ENCODE measurements at regions not wholly inside any gene's neighbourhood (a gene's known extent, or its start where the extent isn't known, plus 50 kb on each side); places are given as distances from the start of the nearest gene placed in this dataset.

DNA sequence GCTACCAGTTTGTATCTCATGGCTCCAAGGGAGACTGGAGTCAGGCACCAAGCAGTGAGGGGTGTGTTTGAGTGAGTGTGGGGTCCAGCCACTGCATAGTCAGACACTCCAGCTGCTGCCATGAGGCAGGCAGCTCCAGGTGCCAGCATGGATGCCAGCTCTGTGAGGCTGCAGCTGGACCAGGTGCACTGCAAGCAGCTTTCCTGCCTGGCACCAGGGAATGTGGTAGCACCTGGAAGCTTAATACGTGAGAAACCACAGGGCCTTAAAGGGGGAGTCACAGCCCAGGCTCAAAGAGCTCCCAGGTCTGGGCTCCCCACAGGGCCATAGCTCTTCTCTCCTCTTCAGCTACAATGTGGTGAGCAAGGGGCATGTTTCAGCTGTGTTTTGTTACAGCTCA is 817.8 kb upstream of the LUZP2 start:
- no peak for ATAC-seq
- TF ChIP-seq ESRRG (CRISPR knock-in tag; IDR thresholded peaks at IDR 0.05) = no peak
- TF ChIP-seq, protein P1, sequence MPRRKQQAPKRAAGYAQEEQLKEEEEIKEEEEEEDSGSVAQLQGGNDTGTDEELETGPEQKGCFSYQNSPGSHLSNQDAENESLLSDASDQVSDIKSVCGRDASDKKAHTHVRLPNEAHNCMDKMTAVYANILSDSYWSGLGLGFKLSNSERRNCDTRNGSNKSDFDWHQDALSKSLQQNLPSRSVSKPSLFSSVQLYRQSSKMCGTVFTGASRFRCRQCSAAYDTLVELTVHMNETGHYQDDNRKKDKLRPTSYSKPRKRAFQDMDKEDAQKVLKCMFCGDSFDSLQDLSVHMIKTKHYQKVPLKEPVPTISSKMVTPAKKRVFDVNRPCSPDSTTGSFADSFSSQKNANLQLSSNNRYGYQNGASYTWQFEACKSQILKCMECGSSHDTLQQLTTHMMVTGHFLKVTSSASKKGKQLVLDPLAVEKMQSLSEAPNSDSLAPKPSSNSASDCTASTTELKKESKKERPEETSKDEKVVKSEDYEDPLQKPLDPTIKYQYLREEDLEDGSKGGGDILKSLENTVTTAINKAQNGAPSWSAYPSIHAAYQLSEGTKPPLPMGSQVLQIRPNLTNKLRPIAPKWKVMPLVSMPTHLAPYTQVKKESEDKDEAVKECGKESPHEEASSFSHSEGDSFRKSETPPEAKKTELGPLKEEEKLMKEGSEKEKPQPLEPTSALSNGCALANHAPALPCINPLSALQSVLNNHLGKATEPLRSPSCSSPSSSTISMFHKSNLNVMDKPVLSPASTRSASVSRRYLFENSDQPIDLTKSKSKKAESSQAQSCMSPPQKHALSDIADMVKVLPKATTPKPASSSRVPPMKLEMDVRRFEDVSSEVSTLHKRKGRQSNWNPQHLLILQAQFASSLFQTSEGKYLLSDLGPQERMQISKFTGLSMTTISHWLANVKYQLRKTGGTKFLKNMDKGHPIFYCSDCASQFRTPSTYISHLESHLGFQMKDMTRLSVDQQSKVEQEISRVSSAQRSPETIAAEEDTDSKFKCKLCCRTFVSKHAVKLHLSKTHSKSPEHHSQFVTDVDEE (CRISPR knock-in tag; IDR thresholded peaks at IDR 0.05) = no peak
- no peak for TF ChIP-seq ZC3H10 (CRISPR knock-in tag; IDR thresholded peaks at IDR 0.05)
- no peak for TF ChIP-seq OSR1 (CRISPR knock-in tag; IDR thresholded peaks at IDR 0.05)
- no peak for TF ChIP-seq ZFP30 (CRISPR knock-in tag; IDR thresholded peaks at IDR 0.05)
- TF ChIP-seq, protein P2, sequence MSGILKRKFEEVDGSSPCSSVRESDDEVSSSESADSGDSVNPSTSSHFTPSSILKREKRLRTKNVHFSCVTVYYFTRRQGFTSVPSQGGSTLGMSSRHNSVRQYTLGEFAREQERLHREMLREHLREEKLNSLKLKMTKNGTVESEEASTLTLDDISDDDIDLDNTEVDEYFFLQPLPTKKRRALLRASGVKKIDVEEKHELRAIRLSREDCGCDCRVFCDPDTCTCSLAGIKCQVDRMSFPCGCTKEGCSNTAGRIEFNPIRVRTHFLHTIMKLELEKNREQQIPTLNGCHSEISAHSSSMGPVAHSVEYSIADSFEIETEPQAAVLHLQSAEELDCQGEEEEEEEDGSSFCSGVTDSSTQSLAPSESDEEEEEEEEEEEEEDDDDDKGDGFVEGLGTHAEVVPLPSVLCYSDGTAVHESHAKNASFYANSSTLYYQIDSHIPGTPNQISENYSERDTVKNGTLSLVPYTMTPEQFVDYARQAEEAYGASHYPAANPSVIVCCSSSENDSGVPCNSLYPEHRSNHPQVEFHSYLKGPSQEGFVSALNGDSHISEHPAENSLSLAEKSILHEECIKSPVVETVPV (CRISPR knock-in tag; IDR thresholded peaks at IDR 0.05) = no peak
- TF ChIP-seq ZFP3 (CRISPR knock-in tag; IDR thresholded peaks at IDR 0.05) = no peak
- TF ChIP-seq TCF4 (CRISPR knock-in tag; IDR thresholded peaks at IDR 0.05; ENCODE audit: borderline replicate concordance) = no peak
- TF ChIP-seq, protein P3, sequence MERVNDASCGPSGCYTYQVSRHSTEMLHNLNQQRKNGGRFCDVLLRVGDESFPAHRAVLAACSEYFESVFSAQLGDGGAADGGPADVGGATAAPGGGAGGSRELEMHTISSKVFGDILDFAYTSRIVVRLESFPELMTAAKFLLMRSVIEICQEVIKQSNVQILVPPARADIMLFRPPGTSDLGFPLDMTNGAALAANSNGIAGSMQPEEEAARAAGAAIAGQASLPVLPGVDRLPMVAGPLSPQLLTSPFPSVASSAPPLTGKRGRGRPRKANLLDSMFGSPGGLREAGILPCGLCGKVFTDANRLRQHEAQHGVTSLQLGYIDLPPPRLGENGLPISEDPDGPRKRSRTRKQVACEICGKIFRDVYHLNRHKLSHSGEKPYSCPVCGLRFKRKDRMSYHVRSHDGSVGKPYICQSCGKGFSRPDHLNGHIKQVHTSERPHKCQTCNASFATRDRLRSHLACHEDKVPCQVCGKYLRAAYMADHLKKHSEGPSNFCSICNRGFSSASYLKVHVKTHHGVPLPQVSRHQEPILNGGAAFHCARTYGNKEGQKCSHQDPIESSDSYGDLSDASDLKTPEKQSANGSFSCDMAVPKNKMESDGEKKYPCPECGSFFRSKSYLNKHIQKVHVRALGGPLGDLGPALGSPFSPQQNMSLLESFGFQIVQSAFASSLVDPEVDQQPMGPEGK (CRISPR knock-in tag; IDR thresholded peaks at IDR 0.05; ENCODE audit: borderline replicate concordance) = no peak

DNA sequence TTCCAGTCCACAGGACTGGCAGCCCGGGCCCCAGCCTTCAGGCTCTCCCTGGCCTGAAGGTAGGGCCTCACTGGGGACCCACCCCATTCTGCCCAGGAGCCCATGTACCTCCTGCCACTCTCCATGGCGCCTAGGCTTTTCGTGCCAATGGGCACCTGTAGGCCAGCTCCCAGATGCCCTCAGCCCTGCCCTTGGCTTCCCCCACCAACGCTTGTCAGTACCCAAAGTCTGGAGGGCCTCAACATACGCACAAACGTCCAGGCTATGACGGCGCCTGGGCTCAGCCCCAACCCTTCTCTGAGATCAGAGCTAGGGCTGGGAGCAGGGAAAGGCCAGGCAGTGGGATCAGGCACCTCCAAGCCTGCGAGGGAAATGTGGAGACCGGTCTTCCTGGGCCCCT is 816.9 kb upstream of the LUZP2 start:
- ATAC-seq = no peak
- no peak for TF ChIP-seq ZNF8 (CRISPR knock-in tag; IDR thresholded peaks at IDR 0.05)
- TF ChIP-seq RARB (CRISPR knock-in tag; IDR thresholded peaks at IDR 0.05) = no peak
- TF ChIP-seq ZFP30 (CRISPR knock-in tag; IDR thresholded peaks at IDR 0.05) = no peak
- no peak for TF ChIP-seq GLIS3 (CRISPR knock-in tag; IDR thresholded peaks at IDR 0.05)
- TF ChIP-seq, protein P4, sequence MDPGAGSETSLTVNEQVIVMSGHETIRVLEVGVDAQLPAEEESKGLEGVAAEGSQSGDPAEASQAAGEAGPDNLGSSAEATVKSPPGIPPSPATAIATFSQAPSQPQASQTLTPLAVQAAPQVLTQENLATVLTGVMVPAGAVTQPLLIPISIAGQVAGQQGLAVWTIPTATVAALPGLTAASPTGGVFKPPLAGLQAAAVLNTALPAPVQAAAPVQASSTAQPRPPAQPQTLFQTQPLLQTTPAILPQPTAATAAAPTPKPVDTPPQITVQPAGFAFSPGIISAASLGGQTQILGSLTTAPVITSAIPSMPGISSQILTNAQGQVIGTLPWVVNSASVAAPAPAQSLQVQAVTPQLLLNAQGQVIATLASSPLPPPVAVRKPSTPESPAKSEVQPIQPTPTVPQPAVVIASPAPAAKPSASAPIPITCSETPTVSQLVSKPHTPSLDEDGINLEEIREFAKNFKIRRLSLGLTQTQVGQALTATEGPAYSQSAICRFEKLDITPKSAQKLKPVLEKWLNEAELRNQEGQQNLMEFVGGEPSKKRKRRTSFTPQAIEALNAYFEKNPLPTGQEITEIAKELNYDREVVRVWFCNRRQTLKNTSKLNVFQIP (CRISPR knock-in tag; IDR thresholded peaks at IDR 0.05; ENCODE audit: borderline replicate concordance, low read depth) = no peak
- TF ChIP-seq ZNF70 (CRISPR knock-in tag; IDR thresholded peaks at IDR 0.05) = no peak
- TF ChIP-seq, protein P5, sequence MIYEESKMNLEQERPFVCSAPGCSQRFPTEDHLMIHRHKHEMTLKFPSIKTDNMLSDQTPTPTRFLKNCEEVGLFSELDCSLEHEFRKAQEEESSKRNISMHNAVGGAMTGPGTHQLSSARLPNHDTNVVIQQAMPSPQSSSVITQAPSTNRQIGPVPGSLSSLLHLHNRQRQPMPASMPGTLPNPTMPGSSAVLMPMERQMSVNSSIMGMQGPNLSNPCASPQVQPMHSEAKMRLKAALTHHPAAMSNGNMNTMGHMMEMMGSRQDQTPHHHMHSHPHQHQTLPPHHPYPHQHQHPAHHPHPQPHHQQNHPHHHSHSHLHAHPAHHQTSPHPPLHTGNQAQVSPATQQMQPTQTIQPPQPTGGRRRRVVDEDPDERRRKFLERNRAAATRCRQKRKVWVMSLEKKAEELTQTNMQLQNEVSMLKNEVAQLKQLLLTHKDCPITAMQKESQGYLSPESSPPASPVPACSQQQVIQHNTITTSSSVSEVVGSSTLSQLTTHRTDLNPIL (CRISPR knock-in tag; IDR thresholded peaks at IDR 0.05; ENCODE audit: low read depth) = no peak
- TF ChIP-seq ISL1 (CRISPR knock-in tag; IDR thresholded peaks at IDR 0.05) = no peak
- TF ChIP-seq PPARA (CRISPR knock-in tag; IDR thresholded peaks at IDR 0.05; ENCODE audit: borderline replicate concordance) = no peak
- TF ChIP-seq, protein P2 (CRISPR knock-in tag; IDR thresholded peaks at IDR 0.05) = no peak
- TF ChIP-seq TCF4 (CRISPR knock-in tag; IDR thresholded peaks at IDR 0.05; ENCODE audit: borderline replicate concordance) = no peak

DNA sequence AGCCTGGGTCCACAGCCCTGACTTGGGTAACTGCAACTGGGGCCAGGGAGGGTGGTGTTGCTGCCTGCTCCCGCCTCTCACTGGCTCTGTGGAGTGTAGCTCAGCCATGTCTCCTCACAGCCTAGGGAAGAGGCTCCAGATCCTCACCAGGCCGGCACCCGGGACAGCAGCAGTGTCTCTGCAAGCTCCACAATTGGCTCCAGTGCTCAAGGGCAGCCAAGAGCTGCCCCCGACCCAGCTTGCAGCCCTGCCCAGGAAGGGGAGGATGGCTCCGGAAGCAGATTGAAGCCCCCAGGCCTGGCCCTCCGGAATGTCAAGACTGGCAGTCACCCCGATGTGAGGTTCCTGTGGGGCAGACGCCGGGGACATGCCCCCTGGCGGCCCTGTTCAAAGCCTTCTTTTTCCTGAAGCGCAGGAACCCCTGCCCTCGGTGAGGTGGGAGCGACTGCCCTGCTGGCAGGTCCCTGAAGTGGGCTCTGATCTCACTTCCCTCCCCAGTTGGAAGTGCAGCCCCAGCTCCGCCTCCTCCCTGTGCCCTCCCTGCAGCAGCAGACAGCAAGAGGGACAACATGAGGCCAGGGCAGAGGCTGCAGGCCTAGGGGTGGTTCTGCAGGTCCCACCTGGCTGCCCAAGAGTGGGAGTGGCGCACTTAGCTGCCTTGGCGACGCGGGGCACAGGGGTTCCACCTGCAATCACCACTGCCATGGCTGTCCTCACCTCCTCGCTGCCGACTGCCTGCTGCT is 816.2 kb upstream of the LUZP2 start:
- no peak for ATAC-seq
- TF ChIP-seq, protein P1 (CRISPR knock-in tag; IDR thresholded peaks at IDR 0.05) = no peak
- no peak for TF ChIP-seq ISL1 (CRISPR knock-in tag; IDR thresholded peaks at IDR 0.05)
- TF ChIP-seq, protein P2 (CRISPR knock-in tag; IDR thresholded peaks at IDR 0.05) = no peak
- TF ChIP-seq ZC3H10 (CRISPR knock-in tag; IDR thresholded peaks at IDR 0.05) = no peak
- TF ChIP-seq RARB (CRISPR knock-in tag; IDR thresholded peaks at IDR 0.05) = no peak
